Liver (tissue), 8 donors: ENCODE measurements at regions not wholly inside any gene's neighbourhood (a gene's known extent, or its start where the extent isn't known, plus 50 kb on each side); places are given as distances from the start of the nearest gene placed in this dataset.

Source experiments
- DNase-seq: peaks from one replicate; pipeline ENCODE4 v3.0.0-alpha.2; 2017; ENCODE audit warnings: low spot score
- H3K27ac ChIP-seq, 2 donors: one replicate each; pipeline ENCODE4 v1.7.0; 2013; ENCODE audit warnings: inconsistent platforms in 2 of 2, low read length in 2 of 2, control low read depth in 1 of 2, low read depth in 1 of 2, mild to moderate bottlenecking in 1 of 2
- H3K27me3 ChIP-seq, 4 donors: one replicate each; pipeline versions ENCODE4 v1.6.1 to v1.7.0; 2013; ENCODE audit warnings: low read length in 3 of 4, inconsistent platforms in 1 of 4, mild to moderate bottlenecking in 1 of 4, moderate library complexity in 1 of 4; ENCODE audit not compliant: control insufficient read depth in 4 of 4, insufficient read depth in 4 of 4
- H3K36me3 ChIP-seq, 4 donors: one replicate each; pipeline versions ENCODE4 v1.6.1 to v1.7.0; 2013; ENCODE audit warnings: low read length in 3 of 4, mild to moderate bottlenecking in 3 of 4, low read depth in 1 of 4, moderate library complexity in 1 of 4; ENCODE audit not compliant: control insufficient read depth in 4 of 4, insufficient read depth in 3 of 4
- H3K4me1 ChIP-seq, 4 donors: one replicate each; pipeline versions ENCODE4 v1.6.1 to v1.7.0; 2013; ENCODE audit warnings: low read length in 3 of 4, mild to moderate bottlenecking in 3 of 4, moderate library complexity in 1 of 4; ENCODE audit not compliant: control insufficient read depth in 4 of 4, insufficient read depth in 4 of 4
- H3K4me3 ChIP-seq, 3 donors: one replicate each; pipeline versions ENCODE4 v1.6.1 to v1.7.0; 2013; ENCODE audit warnings: low read length in 3 of 3, control low read depth in 1 of 3, low read depth in 1 of 3, mild to moderate bottlenecking in 1 of 3
- H3K9ac ChIP-seq, 2 donors: one replicate each; pipeline ENCODE4 v1.7.0; 2013; ENCODE audit warnings: low read length in 2 of 2, mild to moderate bottlenecking in 2 of 2, moderate library complexity in 2 of 2, control low read depth in 1 of 2, low read depth in 1 of 2
- H3K9me3 ChIP-seq, 4 donors: one replicate each; pipeline versions ENCODE4 v1.6.1 to v1.7.0; 2013; ENCODE audit warnings: low read length in 3 of 4; ENCODE audit not compliant: control insufficient read depth in 4 of 4
- ATF3 ChIP-seq: IDR thresholded peaks from 2 replicates; pipeline ENCODE4 v1.6.1; 2016; ENCODE audit warnings: antibody characterized with exemption
- CTCF ChIP-seq: fragments of 150-350 bp; IDR thresholded peaks from 2 replicates; pipeline ENCODE4 v1.5.1; 2017; ENCODE audit warnings: improper control_type of control experiment, low read depth, low read length; ENCODE audit not compliant: missing input control
- EGR1 ChIP-seq, 2 donors: IDR thresholded peaks; 2 replicates each; pipeline ENCODE4 v1.6.1; 2016 to 2018; ENCODE audit warnings: antibody characterized with exemption in 2 of 2, low read depth in 2 of 2
- FOXA1 ChIP-seq: IDR thresholded peaks from 2 replicates; pipeline ENCODE4 v1.6.1; 2016; ENCODE audit warnings: antibody characterized with exemption
- FOXA2 ChIP-seq: IDR thresholded peaks from 2 replicates; pipeline ENCODE4 v1.6.1; 2016; ENCODE audit warnings: antibody characterized with exemption
- GABPA ChIP-seq, 2 donors: IDR thresholded peaks in 1 of 2; conservative IDR thresholded peaks in 1 of 2; 2 replicates each; pipeline ENCODE4 v1.6.1; 2016; ENCODE audit warnings: antibody characterized with exemption in 2 of 2, mild to moderate bottlenecking in 1 of 2, moderate library complexity in 1 of 2
- HNF4A ChIP-seq, 2 donors: conservative IDR thresholded peaks; 2 replicates each; pipeline ENCODE4 v1.6.1; 2016; ENCODE audit warnings: antibody characterized with exemption in 2 of 2, mild to moderate bottlenecking in 2 of 2
- HNF4G ChIP-seq: IDR thresholded peaks from 2 replicates; pipeline ENCODE4 v1.6.1; 2016; ENCODE audit warnings: antibody characterized with exemption
- JUND ChIP-seq, 2 donors: IDR thresholded peaks; 2 replicates each; pipeline ENCODE4 v1.6.1; 2016; ENCODE audit warnings: antibody characterized with exemption in 2 of 2
- MAX ChIP-seq: IDR thresholded peaks from 2 replicates; pipeline ENCODE4 v1.6.1; 2016; ENCODE audit warnings: antibody characterized with exemption
- NR2F2 ChIP-seq: IDR thresholded peaks from 2 replicates; pipeline ENCODE4 v1.6.1; 2016; ENCODE audit warnings: antibody characterized with exemption
- RAD21 ChIP-seq, 2 donors: IDR thresholded peaks; 2 replicates each; pipeline ENCODE4 v1.6.1; 2016; ENCODE audit warnings: antibody characterized with exemption in 2 of 2, mild to moderate bottlenecking in 2 of 2
- RXRA ChIP-seq, 2 donors: IDR thresholded peaks; 2 replicates each; pipeline ENCODE4 v1.6.1; 2017 to 2018; ENCODE audit warnings: antibody characterized with exemption in 2 of 2, mild to moderate bottlenecking in 1 of 2
- SP1 ChIP-seq: IDR thresholded peaks from 2 replicates; pipeline ENCODE4 v1.6.1; 2018; ENCODE audit warnings: antibody characterized with exemption, mild to moderate bottlenecking
- TAF1 ChIP-seq: conservative IDR thresholded peaks from 2 replicates; pipeline ENCODE4 v1.6.1; 2016; ENCODE audit warnings: antibody characterized with exemption, mild to moderate bottlenecking
- YY1 ChIP-seq: IDR thresholded peaks from 2 replicates; pipeline ENCODE4 v1.6.1; 2016; ENCODE audit warnings: antibody characterized with exemption, mild to moderate bottlenecking
- ZBTB33 ChIP-seq: IDR thresholded peaks from 2 replicates; pipeline ENCODE4 v1.6.1; 2016; ENCODE audit warnings: antibody characterized with exemption
- WGBS: extraction: QIAGEN DNeasy Blood & Tissue Kit; methylation state at CpG from one replicate; pipeline ENCODE4 v1.1.7; 2013; 5-methylcytosine and 5-hydroxymethylcytosine counted together
- TF ChIP-seq, protein P1 (sequence below): IDR thresholded peaks from 2 replicates; pipeline ENCODE4 v1.6.1; 2016; ENCODE audit warnings: antibody characterized with exemption, mild to moderate bottlenecking
- donor health status: healthy.
- donor health status: healthy.
- donor health status: healthy.
- donor health status: healthy.
- donor health status: healthy.

DNA sequence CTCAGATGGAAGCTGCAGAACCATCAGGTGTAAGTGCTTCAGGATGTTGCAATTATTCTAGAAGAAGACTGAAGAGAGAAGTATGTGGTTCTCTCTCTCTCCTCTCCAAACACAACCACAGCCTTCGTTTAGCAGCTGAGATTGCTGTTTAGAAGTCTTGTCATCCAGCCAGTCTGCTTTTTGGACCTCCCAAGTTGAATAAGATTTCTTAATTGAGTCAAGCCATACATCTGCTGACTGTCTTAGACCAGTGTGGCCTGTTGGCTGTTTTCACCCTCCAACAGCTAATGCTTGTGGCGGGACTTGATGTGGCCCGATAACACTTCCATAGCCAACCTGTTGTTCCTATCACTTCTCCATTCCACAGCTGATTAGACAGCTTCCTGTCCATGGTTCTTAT is 91.3 kb upstream of the TMEM17 start:
- Histone ChIP-seq H3K27me3 (no peaks in the 10 kb centered on the region), H3K27ac (peak overlapping the region in 1 of 2 donors; percentile 7), H3K9ac (no peak overlapping the region), H3K4me3 (no peak overlapping the region), H3K4me1 (peaks cover 0 to 18% (median 3%) of the 10 kb centered on the region in 4 donors), H3K36me3 (no peaks in the 10 kb centered on the region), H3K9me3 (no peaks in the 10 kb centered on the region)
- WGBS, result 82% methylated on average over 3 of the region's 3 CpGs
- DNase-seq, result no peak
- TF ChIP-seq ATF3 (no peak), EGR1 (IDR thresholded peaks at IDR 0.05; ENCODE audit: low read depth in 2 of 2) (no peak), GABPA (IDR thresholded peaks at IDR 0.05 in 1 of 2, conservative IDR thresholded peaks at IDR 0.05 in 1 of 2) (no peak), CTCF (no peak), FOXA1 (no peak), MAX (no peak), HNF4A (conservative IDR thresholded peaks at IDR 0.05) (no peak), FOXA2 (no peak), TAF1 (no peak), NR2F2 (no peak), RXRA (IDR thresholded peaks at IDR 0.05) (no peak), ZBTB33 (no peak), JUND (IDR thresholded peaks at IDR 0.05) (no peak), RAD21 (IDR thresholded peaks at IDR 0.05) (no peak), SP1 (no peak), HNF4G (no peak), YY1 (no peak)
- TF ChIP-seq, protein P1, sequence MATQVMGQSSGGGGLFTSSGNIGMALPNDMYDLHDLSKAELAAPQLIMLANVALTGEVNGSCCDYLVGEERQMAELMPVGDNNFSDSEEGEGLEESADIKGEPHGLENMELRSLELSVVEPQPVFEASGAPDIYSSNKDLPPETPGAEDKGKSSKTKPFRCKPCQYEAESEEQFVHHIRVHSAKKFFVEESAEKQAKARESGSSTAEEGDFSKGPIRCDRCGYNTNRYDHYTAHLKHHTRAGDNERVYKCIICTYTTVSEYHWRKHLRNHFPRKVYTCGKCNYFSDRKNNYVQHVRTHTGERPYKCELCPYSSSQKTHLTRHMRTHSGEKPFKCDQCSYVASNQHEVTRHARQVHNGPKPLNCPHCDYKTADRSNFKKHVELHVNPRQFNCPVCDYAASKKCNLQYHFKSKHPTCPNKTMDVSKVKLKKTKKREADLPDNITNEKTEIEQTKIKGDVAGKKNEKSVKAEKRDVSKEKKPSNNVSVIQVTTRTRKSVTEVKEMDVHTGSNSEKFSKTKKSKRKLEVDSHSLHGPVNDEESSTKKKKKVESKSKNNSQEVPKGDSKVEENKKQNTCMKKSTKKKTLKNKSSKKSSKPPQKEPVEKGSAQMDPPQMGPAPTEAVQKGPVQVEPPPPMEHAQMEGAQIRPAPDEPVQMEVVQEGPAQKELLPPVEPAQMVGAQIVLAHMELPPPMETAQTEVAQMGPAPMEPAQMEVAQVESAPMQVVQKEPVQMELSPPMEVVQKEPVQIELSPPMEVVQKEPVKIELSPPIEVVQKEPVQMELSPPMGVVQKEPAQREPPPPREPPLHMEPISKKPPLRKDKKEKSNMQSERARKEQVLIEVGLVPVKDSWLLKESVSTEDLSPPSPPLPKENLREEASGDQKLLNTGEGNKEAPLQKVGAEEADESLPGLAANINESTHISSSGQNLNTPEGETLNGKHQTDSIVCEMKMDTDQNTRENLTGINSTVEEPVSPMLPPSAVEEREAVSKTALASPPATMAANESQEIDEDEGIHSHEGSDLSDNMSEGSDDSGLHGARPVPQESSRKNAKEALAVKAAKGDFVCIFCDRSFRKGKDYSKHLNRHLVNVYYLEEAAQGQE, result no peak
